ENCODE measurements at regions not wholly inside any gene's neighbourhood (a gene's known extent, or its start where the extent isn't known, plus 50 kb on each side); places are given as distances from the start of the nearest gene placed in this dataset.

DNA sequence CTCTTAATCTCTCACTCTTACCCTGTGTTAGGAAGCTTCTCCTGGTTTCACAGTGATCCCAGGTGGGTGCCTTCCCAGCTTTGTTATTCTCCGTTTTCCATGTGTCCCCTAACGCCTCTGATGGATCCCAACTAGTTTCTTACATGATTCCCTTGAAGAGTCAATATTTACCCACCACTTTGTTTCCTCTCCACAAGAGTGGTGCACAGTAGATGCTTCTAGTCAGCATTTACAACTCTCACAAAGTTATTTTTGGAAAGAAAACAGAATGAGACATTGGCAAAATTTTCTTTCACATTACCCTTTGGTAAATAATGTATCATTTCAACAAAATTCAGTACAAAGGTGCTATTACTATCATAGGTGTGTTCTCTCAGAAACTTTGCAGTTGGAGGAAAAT lies 1611.1 kb upstream of the ZEB2 start:
- Histone ChIP-seq H2AFZ (ENCODE audit: low read depth, low read length, poor library complexity, severe bottlenecking) (no peak overlapping the region), H3K27ac (ENCODE audit: low read depth, low read length) (no peak overlapping the region), H3K79me2 (ENCODE audit: insufficient read depth, low read length) (no peaks in the 10 kb centered on the region), H3K9ac (ENCODE audit: low read length) (no peak overlapping the region), H3K9me2 (ENCODE audit: insufficient read depth) (no peaks in the 10 kb centered on the region), H3K9me3 (ENCODE audit: control insufficient read depth in 1 of 2, insufficient read depth in 1 of 2, low read depth in 1 of 2, low read length in 2 of 2) (no peaks in the 10 kb centered on the region), H4K20me1 (ENCODE audit: insufficient read depth) (no peaks in the 10 kb centered on the region), H3K36me3 (ENCODE audit: control insufficient read depth in 1 of 2, insufficient read depth in 2 of 2, low read length in 2 of 2) (no peaks in the 10 kb centered on the region), H3K4me2 (ENCODE audit: low read length) (no peak overlapping the region), H3K4me1 (ENCODE audit: control insufficient read depth in 1 of 2, insufficient read depth in 2 of 2, low read length in 2 of 2) (no peaks in the 10 kb centered on the region), H3K27me3 (ENCODE audit: insufficient read depth, low read length) (no peaks in the 10 kb centered on the region), H3K4me3 (replicated peaks in 1 of 2; ENCODE audit: low read depth in 1 of 2, low read length in 2 of 2) (no peak overlapping the region)
- intact Hi-C loops (cut with micrococcal nuclease): no loop called here
- BruUV-seq (replicated peaks): no TSS peak
- ChIA-PET CTCF (no interaction called here), RAD21 (ENCODE audit: low non-redundant PET in 1 of 2, low total read pairs in 2 of 2, uncharacterized antibody in 2 of 2, unreplicated experiment in 2 of 2) (no interaction called here), POLR2A (no interaction called here)
- ATAC-seq (no peak), DNase-seq (ENCODE audit: low read depth, low spot score) (no peak)
- TF ChIP-seq, protein P1, sequence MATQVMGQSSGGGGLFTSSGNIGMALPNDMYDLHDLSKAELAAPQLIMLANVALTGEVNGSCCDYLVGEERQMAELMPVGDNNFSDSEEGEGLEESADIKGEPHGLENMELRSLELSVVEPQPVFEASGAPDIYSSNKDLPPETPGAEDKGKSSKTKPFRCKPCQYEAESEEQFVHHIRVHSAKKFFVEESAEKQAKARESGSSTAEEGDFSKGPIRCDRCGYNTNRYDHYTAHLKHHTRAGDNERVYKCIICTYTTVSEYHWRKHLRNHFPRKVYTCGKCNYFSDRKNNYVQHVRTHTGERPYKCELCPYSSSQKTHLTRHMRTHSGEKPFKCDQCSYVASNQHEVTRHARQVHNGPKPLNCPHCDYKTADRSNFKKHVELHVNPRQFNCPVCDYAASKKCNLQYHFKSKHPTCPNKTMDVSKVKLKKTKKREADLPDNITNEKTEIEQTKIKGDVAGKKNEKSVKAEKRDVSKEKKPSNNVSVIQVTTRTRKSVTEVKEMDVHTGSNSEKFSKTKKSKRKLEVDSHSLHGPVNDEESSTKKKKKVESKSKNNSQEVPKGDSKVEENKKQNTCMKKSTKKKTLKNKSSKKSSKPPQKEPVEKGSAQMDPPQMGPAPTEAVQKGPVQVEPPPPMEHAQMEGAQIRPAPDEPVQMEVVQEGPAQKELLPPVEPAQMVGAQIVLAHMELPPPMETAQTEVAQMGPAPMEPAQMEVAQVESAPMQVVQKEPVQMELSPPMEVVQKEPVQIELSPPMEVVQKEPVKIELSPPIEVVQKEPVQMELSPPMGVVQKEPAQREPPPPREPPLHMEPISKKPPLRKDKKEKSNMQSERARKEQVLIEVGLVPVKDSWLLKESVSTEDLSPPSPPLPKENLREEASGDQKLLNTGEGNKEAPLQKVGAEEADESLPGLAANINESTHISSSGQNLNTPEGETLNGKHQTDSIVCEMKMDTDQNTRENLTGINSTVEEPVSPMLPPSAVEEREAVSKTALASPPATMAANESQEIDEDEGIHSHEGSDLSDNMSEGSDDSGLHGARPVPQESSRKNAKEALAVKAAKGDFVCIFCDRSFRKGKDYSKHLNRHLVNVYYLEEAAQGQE (IDR thresholded peaks at IDR 0.05; ENCODE audit: low read depth): no peak
- TF ChIP-seq, protein P2, sequence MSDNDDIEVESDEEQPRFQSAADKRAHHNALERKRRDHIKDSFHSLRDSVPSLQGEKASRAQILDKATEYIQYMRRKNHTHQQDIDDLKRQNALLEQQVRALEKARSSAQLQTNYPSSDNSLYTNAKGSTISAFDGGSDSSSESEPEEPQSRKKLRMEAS (IDR thresholded peaks at IDR 0.05): no peak
- TF ChIP-seq SP1 (IDR thresholded peaks at IDR 0.05; ENCODE audit: low read depth) (no peak), FOSL1 (IDR thresholded peaks at IDR 0.05; ENCODE audit: low read depth) (no peak), CEBPB (IDR thresholded peaks at IDR 0.05; ENCODE audit: low read depth) (no peak), ZNF274 (IDR thresholded peaks at IDR 0.05; ENCODE audit: low read depth, low read length) (no peak), JUND (IDR thresholded peaks at IDR 0.05) (no peak), ZBTB33 (IDR thresholded peaks at IDR 0.05; ENCODE audit: extremely low read depth, insufficient replicate concordance, low read length) (no peak), EZH2 (IDR thresholded peaks at IDR 0.05) (no peak), ZFX (IDR thresholded peaks at IDR 0.05) (no peak), CBX3 (IDR thresholded peaks at IDR 0.05; ENCODE audit: low read depth) (no peak), YY1 (IDR thresholded peaks at IDR 0.05; ENCODE audit: extremely low read depth, insufficient replicate concordance, low read depth, low read length) (no peak), SRF (IDR thresholded peaks at IDR 0.05; ENCODE audit: low read depth) (no peak), RAD21 (IDR thresholded peaks at IDR 0.05; ENCODE audit: low read depth) (no peak), SIN3A (IDR thresholded peaks at IDR 0.05; ENCODE audit: low read depth) (no peak), POLR2AphosphoS5 (IDR thresholded peaks at IDR 0.05; ENCODE audit: low read depth, low read length) (no peak)
- TF ChIP-seq, protein P3, sequence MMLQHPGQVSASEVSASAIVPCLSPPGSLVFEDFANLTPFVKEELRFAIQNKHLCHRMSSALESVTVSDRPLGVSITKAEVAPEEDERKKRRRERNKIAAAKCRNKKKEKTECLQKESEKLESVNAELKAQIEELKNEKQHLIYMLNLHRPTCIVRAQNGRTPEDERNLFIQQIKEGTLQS (IDR thresholded peaks at IDR 0.05): no peak
